Osteoblast (primary cell): ENCODE measurements at regions not wholly inside any gene's neighbourhood (a gene's known extent, or its start where the extent isn't known, plus 50 kb on each side); places are given as distances from the start of the nearest gene placed in this dataset.

ENCODE experiments used
- DNase-seq: peaks from one replicate; pipeline ENCODE4 v3.0.0; 2011; ENCODE audit warnings: low spot score, mixed read lengths; ENCODE audit not compliant: insufficient read length; ENCODE audit errors: missing footprints
- H2AFZ ChIP-seq: 2 replicates; pipeline ENCODE4 v1.6.0; 2011; ENCODE audit warnings: mild to moderate bottlenecking, low read length
- H3K27ac ChIP-seq: 2 replicates; pipeline ENCODE4 v1.5.1; 2011; ENCODE audit warnings: mild to moderate bottlenecking, low read depth, low read length, moderate library complexity
- H3K27me3 ChIP-seq: 2 replicates; pipeline ENCODE4 v1.6.0; 2012; ENCODE audit warnings: mild to moderate bottlenecking, control low read depth, inconsistent platforms, low read length, moderate library complexity; ENCODE audit not compliant: insufficient read depth
- H3K36me3 ChIP-seq: 2 replicates; pipeline ENCODE4 v1.5.1; 2011; ENCODE audit warnings: mild to moderate bottlenecking, low read length, control low read depth, moderate library complexity; ENCODE audit not compliant: insufficient read depth
- H3K4me1 ChIP-seq: 2 replicates; pipeline ENCODE4 v1.5.1; 2011; ENCODE audit warnings: mild to moderate bottlenecking, low read length, control low read depth, moderate library complexity; ENCODE audit not compliant: insufficient read depth
- H3K4me2 ChIP-seq: 2 replicates; pipeline ENCODE4 v1.6.0; 2011; ENCODE audit warnings: mild to moderate bottlenecking, low read length; ENCODE audit not compliant: insufficient read depth
- H3K4me3 ChIP-seq: fragments of 200-600 bp; sonication (generic); 3 replicates; pipeline ENCODE4 v1.5.1; 2012; ENCODE audit warnings: mild to moderate bottlenecking, low read length, inconsistent platforms; ENCODE audit not compliant: insufficient read depth
- H3K79me2 ChIP-seq: 2 replicates; pipeline ENCODE4 v1.6.0; 2012; ENCODE audit warnings: mild to moderate bottlenecking, low read length, control low read depth, inconsistent platforms; ENCODE audit not compliant: insufficient read depth
- H3K9me3 ChIP-seq: 2 replicates; pipeline ENCODE4 v1.5.1; 2011; ENCODE audit warnings: low read depth, low read length, control low read depth
- H4K20me1 ChIP-seq: 2 replicates; pipeline ENCODE4 v1.6.0; 2012; ENCODE audit warnings: mild to moderate bottlenecking, low read length, control low read depth; ENCODE audit not compliant: insufficient read depth
- TF ChIP-seq, protein P1 (sequence below): IDR thresholded peaks from 2 replicates; pipeline ENCODE4 v1.5.1; 2011; ENCODE audit warnings: mild to moderate bottlenecking, low read depth, low read length, moderate library complexity; ENCODE audit errors: extremely low read depth

DNA sequence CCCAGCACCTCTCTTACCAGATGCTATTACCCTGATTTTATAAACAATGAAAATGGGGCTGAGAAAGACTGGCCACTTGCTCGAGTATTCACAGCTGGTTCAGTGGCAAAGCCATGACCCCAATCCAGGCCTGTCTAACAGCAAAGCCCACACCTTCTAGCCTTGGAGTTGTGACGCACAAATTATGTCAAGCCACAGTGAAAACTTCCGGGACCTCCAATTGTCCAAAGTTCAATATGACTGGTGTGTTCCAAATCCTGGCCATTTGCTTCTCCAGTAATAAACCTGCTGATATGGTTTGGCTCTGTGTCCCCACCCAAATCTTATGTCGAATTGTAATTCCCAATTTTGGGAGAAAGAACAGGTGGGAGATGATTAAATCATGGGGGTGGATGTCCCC, 64.7 kb upstream of the RIOK3 start:
- Histone ChIP-seq H3K9me3 (no peaks in the 10 kb centered on the region), H4K20me1 (no peaks in the 10 kb centered on the region), H2AFZ (no peak overlapping the region), H3K79me2 (no peaks in the 10 kb centered on the region), H3K36me3 (no peaks in the 10 kb centered on the region), H3K4me1 (peaks cover 2% of the 10 kb centered on the region), H3K4me3 (no peak overlapping the region), H3K27me3 (no peaks in the 10 kb centered on the region), H3K27ac (no peak overlapping the region), H3K4me2 (no peak overlapping the region)
- TF ChIP-seq, protein P1, sequence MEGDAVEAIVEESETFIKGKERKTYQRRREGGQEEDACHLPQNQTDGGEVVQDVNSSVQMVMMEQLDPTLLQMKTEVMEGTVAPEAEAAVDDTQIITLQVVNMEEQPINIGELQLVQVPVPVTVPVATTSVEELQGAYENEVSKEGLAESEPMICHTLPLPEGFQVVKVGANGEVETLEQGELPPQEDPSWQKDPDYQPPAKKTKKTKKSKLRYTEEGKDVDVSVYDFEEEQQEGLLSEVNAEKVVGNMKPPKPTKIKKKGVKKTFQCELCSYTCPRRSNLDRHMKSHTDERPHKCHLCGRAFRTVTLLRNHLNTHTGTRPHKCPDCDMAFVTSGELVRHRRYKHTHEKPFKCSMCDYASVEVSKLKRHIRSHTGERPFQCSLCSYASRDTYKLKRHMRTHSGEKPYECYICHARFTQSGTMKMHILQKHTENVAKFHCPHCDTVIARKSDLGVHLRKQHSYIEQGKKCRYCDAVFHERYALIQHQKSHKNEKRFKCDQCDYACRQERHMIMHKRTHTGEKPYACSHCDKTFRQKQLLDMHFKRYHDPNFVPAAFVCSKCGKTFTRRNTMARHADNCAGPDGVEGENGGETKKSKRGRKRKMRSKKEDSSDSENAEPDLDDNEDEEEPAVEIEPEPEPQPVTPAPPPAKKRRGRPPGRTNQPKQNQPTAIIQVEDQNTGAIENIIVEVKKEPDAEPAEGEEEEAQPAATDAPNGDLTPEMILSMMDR, result no peak
- no peak for DNase-seq

DNA sequence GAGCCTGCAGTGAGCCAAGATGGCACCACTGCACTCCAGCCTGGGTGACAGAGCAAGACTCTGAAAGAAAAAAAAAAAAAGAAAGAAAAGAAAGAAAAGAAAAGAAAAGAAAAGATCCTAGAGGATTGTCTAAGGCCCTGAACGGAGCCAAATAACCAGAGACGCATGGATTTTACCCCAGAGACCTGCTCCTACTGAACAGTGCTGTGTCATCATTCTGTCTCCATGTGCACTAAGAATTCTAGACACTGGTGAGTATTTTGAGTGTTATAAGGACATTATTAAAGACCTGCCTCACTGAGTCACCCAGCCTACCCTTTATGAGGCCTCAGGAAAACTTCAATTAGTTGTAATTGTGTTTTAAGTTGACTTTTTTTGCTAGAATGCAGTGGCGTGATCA, 61.9 kb upstream of the RIOK3 start:
- no peak overlapping the region for H2AFZ ChIP-seq
- no peak for DNase-seq
- H3K9me3 ChIP-seq, result no peaks in the 10 kb centered on the region
- H3K27me3 ChIP-seq, result no peaks in the 10 kb centered on the region
- H3K79me2 ChIP-seq, result no peaks in the 10 kb centered on the region
- H3K4me2 ChIP-seq, result no peak overlapping the region
- H3K4me3 ChIP-seq, result no peak overlapping the region
- no peak overlapping the region for H3K27ac ChIP-seq
- TF ChIP-seq, protein P1, result no peak
- H3K36me3 ChIP-seq, result no peaks in the 10 kb centered on the region
- H4K20me1 ChIP-seq, result no peaks in the 10 kb centered on the region
- H3K4me1 ChIP-seq, result peaks cover 1% of the 10 kb centered on the region

DNA sequence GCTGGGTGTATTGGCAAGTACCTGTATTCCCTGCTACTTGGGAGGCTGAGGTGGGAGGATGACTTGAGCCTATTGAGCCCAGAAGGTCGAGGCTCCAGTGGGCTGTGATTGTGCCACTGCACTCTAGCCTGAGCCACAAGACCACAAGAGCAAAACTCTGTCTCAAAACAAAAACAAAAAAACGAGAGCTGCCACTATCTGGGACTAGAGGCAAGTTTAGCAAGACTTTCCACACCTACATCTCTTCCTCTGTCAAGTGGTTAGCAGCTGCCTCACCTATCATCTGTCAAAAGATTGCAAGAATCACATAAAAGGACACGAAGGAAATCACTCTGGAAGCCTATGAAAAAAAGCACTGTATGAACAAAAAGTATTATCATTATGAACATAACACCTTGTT, 55.2 kb upstream of the RIOK3 start:
- Histone ChIP-seq H3K27me3 (no peaks in the 10 kb centered on the region), H3K79me2 (no peaks in the 10 kb centered on the region), H4K20me1 (no peaks in the 10 kb centered on the region), H2AFZ (no peak overlapping the region), H3K4me3 (no peak overlapping the region), H3K27ac (no peak overlapping the region), H3K36me3 (no peaks in the 10 kb centered on the region), H3K4me2 (no peak overlapping the region), H3K9me3 (no peaks in the 10 kb centered on the region), H3K4me1 (peaks cover 15% of the 10 kb centered on the region)
- DNase-seq, result no peak
- TF ChIP-seq, protein P1, result no peak

DNA sequence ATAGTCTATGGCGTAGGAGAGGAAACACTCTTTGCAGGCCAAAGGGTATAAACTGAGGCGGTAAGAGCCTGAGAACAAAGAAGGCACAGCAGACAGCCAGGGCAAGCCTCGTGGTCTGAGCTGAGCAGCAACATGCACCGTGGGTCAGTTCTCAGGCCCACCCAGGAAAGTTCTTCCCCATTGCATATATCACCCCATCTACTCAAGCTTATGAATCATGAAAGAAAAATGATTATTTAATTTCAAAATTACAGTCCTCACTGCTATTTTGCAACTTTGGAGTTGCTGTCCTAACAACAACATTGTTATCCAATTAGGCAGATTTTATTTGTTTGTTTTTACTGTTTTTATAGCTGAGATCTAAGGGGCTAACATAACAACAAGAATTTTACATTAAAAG, 54.7 kb upstream of the RIOK3 start:
- Histone ChIP-seq H3K27ac (no peak overlapping the region), H3K4me3 (no peak overlapping the region), H3K36me3 (no peaks in the 10 kb centered on the region), H3K9me3 (no peaks in the 10 kb centered on the region), H2AFZ (no peak overlapping the region), H3K4me2 (no peak overlapping the region), H3K27me3 (no peaks in the 10 kb centered on the region), H3K4me1 (peaks cover 15% of the 10 kb centered on the region), H3K79me2 (no peaks in the 10 kb centered on the region), H4K20me1 (no peaks in the 10 kb centered on the region)
- no peak for DNase-seq
- TF ChIP-seq, protein P1, result no peak
